CD4-positive, alpha-beta T cell treated with Interferon alpha-2 for 1 hour (primary cell): ENCODE measurements at regions not wholly inside any gene's neighbourhood (a gene's known extent, or its start where the extent isn't known, plus 50 kb on each side); places are given as distances from the start of the nearest gene placed in this dataset.
A peak's percentile ranks its signal among the peaks of the same experiment; 100 is the strongest.
"Not testable (repeated sequence)": the region's sequence is repeated elsewhere in the genome, so short reads cannot be mapped to it uniquely, and the experiment has no call there.

Source experiments
- DNase-seq, 2 donors: peaks; one replicate each; pipeline ENCODE4 v3.0.0-alpha.2; 2020 to 2022

DNA sequence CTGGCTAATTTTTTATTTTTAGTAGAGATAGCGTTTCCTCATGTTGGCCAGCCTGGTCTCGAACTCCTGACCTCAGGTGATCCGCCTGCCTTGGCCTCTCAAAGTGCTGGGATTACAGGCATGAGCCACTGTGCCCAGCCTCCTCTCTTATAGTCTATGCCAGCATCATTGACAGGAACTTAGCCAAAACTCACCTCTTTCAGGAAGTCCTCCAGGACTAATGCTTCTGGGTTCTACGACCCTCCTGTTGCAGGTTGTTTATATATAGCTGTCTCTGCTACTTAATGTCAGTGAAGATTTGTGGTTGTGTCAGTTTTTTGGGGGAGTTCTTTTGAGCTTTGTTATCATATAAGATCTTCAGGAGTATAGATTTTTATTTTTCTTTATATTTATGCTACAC lies 112.1 kb upstream of the CDC42EP3 start:
- DNase-seq: no peak

DNA sequence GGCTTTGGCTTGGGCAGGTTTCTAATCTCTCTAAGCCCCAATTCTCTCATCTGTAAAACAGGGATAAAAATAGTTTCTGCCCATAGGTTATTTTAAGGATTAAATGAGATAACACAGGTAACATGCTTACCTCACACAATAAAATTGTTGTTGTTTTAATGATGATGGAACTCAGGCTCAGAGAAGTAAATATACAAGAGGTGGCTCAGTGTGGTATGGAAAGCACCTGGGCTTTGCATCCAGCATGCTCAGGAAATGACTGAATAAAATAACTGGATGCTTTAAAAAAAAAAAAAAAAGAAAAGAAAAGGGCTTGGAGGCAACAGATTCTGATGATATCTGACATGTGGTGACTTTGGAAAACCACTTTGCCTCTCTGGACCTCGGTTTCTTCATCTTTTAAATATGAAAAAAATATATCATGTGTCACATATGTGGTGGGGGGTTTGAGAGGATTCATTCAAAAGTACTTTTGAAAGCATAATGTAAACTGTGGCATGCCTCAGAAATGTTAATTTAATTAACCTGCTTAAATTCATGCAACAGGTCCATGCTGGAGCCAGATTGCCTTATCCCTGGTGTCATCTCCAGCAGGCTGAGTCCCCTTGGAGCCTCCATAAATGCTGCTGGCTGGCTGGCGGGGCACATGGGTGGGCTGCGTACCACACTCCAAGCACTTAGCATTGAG lies 112.8 kb upstream of the CDC42EP3 start:
- no peak for DNase-seq

DNA sequence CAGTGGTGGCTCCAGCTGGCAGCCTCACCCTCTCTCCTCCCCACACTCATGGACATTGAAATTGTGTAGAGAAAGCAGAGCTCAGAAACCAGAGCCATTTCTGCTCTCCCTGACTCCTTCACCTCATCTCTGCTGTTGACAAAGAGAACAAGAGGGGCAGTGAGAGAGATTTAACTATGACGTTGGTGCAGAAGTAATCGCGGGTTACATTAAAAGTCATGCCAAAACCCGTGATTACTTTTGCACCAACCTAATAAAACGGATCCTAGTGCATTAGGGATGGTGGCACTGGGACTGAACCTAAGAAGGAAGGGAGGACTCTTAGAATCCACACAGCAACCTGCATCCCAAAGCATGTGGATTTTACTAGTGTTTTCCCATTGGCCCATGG lies 113.3 kb upstream of the CDC42EP3 start:
- no peak for DNase-seq

DNA sequence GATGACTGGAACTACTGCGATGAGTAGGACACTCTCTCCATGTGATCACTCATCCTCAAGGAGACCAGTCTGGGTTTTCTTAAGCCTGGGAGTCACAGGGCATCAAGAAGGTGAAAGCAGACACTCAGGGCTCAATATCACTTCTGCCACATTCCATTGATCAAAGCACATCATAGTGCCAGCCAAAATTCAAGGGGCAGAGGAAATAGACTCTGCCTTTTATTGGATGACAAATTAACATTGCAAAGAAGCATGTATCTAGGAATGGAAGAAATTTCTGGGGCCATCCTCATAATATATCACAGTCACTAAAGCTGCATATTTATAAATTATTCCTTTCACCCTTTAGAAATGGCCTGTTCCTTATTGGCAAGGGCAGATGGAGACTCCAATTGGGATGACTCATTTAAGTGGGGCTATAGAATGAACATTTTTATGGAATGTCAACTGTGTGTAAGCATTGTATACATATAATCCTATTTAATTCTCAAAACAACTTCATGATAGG lies 114.8 kb upstream of the CDC42EP3 start:
- DNase-seq: no peak

DNA sequence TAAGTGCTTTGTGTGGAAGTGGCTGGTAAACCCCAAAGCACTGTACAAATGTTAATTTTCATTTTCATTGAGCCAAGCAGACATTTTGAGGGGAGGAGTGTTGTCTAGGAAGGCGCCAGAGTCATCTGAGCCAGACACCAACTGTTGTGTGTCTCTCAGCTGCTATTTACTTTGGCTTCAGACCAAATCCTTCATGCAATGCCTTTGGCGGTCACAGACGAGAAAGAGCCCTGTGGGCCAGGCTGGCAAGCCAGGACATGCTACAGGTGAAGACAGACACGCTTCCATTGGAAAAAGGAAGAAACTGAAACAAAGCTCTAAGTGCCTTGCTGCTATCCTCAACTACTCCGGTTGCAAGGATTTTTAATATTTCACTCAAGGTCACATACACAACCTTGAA lies 115.4 kb upstream of the CDC42EP3 start:
- no peak for DNase-seq

DNA sequence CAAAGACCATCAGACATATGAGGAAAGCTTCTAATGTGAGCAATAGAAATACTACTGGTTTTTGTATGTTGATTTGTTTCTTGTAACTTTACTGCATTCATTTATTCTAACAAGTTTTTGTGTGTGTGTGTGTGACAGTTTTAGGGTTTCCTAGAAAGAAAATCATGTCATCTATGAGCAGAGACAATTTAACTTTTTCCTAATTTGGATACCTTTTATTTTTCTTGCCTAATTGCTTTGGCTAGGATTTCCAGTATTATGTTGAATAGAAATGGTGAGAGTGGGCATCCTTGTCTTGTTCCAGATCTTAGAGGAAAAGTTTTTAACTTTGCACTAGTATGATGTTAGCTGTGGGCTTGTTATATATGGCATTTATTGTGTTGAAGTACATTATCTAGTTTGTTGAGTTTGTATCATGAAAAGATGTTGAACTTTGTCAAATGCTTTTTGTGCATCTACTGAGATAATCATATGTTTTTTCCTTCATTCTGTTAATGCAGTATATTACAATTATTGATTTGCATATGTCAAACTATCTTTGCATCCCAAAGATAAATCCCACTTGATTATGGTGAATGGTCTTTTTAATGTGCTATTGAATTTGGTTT lies 117.3 kb upstream of the CDC42EP3 start:
- DNase-seq: no peak

DNA sequence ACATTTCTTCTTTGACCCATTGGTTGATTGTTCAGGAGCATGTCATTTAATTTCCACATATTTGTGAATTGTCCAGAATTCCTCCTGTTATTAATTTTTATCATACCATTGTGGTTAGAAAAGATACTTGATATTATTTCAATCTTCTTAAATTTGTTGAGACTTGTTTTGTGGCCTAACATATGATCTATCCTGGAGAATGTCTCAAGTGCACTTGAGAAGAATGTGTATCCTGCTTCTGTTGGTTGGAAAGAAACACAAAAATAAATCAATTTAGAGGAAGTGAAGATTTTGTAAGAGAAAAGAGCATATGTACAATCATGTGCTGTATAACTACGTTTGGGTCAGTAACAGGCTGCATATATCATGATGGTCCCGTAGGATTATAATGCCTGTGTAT lies 118.6 kb upstream of the CDC42EP3 start:
- no peak for DNase-seq

DNA sequence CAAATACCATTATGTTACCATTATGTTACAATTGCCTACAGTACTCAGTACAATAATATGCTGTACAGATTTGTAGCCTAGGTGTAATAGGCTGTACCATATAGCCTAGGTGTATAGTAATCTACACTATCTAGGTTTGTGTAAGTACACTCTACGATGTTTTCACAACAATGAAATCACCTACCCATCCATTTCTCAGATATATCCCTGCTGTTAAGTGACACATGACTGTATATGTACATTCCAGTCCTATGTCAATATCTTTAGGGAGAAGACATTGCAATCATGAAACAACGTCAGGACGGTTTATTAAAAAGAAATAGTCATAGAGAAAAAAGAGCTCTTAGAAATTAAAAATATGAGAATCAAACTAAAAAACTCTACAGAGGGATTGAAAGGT lies 119.0 kb upstream of the CDC42EP3 start:
- no peak for DNase-seq

DNA sequence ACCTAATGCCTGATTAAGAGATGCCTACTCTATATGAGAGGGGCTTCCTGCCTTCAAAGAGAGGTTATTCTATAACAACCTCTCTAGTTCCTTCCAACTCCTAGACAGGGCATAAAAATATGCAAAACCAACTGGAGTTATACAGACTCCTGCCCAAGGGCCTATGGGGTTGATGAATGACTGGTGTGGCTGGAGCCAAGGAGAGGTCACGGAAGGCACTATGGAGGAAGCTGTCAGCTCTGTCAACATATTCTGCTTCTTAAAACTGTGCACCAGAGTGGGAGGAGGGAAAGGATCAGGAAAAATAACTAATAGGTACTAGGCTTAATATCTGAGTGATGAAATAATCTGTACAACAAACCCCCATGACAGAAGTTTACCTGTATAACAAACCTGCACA lies 120.9 kb upstream of the CDC42EP3 start:
- DNase-seq: no peak

DNA sequence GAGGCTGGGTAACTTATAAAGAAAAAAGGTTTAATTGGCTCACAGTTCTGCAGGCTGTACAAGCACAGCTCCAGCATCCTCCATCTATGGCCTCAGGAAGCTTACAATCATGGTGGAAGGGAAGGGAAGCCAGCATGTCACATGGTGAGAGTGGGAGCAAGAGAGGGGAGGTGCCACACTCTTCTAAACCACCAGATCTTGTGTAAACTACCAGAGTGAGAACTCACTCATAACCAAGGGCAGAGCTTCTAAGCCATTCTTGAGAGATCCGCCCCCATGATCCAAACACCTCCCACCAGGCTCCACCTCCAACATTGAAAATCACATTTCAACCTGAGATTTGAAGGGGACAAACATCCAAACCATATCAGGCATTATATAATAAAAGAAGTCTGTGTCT lies 121.6 kb upstream of the CDC42EP3 start:
- DNase-seq: no peak

DNA sequence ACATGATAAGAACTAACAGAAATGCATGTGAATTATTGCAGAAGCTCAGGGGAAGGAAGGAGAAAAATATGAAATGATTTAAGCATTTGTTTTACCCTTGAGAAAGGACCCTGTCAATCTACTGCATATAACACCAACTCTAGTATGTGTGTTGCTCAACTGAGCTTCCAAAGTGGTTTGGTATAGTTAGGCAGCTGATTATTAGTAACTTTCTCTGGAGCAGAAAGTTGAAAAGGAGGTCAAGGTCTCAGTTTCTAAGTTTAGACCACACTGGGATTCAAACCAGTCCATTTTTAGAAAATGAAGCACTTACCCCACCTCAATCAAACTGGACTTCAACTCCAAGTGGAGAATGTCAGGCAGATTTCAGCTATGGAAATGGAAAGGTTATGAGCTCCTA lies 123.3 kb upstream of the CDC42EP3 start:
- DNase-seq: no peak

DNA sequence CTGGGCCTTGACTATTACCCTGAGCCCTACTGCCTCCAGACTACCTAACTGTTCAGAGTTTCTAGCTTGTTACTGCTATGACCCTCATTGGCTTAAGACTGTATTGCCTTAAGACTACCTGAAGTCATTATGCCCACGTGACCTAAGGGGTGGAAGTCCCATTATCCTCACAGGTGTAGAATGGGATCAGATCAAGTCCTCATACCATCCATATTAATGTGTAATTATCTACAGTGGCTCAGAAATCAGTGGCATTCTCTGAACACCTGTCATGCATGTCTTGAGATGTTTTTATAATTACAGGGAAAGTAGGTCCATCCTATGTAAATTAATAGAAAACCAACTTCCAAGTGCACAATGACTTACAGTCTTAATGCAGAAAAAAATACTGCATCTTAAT lies 124.0 kb upstream of the CDC42EP3 start:
- no peak for DNase-seq

DNA sequence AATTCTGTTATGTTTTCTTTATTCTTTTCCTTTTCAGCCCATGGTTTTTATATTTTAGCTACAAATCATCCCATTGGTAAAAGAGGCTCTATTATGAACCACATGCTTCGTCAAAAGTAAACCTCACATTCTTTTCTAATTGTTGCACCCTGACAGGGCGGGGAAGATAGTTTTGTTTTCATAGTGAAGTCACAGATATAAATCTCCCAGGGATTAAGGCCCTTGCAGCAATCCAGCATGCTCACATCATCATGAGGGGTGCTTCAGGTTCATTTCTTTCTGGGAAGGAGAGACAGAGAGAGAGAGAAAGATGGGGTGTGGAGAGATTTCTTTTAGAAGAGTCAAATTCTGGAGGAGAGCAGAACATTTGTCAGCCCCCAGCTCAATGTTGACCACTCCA lies 124.5 kb upstream of the CDC42EP3 start:
- no peak for DNase-seq

DNA sequence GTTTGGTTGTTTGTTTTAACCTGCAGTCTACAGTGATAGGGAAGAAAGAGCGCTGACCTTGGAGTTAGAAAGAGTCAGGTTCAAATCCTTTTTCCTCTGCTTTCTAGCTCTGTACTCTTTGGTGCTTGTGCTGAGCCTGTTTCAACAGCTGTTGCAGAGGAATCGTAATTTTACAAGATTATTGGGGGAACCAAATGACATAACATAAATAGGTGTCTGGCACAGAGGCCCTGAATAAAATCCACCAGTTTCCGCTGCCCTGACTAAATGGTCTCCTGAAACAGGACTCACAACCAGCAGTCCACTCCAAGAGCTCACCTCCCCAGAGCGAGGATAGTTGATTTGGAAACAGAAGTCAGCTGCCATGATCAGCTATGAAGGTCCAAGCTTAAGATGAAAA lies 125.0 kb upstream of the CDC42EP3 start:
- DNase-seq: no peak

DNA sequence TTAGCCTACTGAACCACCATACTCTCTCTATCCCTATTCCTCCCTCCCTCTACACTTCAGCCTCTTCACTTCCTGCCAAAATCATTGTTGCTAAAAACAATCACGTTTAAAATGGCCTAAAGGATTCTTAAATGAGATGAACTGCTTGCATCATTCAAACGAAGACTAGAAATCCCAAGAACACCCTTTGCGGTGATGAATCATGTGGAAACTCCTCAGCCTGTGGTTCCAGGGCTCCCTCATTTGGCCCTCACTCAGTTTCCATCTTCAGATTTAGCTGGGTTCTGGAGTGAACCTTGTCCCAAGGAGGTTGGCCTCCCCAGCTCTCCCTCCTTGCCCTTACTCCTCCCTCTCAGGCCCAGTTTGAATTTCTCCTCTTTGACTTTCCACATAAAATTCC lies 125.6 kb upstream of the CDC42EP3 start:
- DNase-seq: no peak

DNA sequence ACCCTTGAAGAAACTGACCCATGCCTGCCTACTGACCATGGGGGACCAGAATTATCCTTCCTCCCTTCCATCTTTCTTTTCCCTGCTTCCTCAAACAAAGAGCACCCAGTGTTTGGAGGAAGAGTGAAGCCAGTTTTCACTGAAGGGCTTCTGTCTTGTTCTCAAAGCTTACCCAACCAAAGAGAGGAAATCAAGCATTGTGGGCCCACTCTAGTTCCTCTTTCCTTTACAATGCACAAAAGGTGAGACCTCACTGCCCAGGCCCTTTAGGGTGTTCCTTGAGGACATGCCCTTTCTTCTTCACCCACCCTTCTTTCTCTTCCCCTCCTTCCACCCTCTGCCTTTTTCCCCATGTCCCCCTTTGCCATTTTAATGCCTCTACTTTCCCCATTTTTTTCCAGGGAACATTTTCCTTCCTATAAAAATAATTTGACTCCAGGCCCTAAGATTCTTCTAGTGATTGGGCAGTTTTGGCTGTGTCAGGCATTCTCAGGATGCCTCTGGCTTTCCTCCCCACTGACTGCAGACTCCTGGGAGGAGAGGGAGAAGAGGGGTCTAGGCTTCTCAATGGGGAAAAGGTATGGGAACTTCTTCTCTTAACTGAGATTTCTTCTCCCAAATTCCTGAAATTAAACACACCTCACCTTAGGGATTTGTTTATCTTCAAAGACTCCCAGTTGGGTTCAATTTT lies 126.6 kb upstream of the RMDN2 start:
- no peak for DNase-seq

DNA sequence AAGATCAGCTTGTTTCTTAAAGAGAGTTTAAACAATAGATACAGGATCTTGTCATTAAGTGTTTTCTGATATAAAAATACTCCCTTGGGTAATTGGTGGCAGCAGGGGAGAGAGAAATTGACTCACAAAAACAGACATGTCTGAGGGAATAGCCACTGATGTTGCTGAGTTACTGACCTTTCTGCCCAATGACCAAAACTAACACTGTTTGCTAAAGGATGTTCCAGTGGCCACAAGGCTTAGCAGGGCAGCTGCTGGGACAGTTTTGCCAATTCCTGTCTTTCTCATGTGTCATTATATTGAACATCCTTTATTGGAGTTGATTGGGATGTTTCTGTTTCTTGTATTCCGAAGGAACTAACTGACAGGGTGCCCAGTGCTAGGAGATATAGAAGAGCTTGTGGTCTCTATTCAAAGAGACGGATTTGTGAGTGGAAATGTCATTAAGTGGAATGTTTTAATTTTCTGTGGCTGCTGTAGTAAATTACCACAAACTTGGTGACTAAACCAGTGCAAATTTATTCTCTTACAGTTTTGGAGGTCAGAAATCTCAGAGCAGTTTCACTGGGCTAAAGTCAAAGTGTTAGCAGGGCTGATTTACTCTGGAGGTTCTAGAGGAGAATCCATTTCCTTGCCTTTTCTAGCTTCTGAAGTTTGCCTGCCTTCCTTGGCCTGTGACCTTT lies 124.8 kb upstream of the RMDN2 start:
- no peak for DNase-seq

DNA sequence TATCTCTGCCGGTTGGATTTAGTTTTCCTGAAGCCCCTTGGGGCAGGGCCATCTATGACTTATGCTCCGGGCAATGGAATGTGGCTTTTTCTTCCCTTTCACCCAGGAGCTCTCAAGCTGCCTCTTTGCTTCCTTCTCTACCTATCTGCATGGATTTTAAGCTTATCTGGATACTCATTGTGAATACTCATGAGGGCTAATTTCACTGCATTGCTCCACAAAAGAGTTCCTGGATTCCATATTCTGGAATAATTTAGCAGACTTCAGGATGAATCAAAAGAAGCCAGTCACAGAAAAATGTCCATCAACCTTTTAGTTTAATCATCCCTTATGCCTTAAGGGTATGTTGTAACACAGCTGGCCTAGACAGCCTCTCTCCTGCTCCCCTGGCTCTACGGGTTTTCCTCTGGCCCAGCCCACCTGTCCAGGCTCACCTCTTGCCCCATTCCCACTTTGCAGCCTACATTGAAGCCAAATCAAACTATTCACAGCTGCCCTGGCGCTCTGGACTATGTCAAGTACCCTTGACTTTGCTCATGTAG lies 122.8 kb upstream of the RMDN2 start:
- no peak for DNase-seq

DNA sequence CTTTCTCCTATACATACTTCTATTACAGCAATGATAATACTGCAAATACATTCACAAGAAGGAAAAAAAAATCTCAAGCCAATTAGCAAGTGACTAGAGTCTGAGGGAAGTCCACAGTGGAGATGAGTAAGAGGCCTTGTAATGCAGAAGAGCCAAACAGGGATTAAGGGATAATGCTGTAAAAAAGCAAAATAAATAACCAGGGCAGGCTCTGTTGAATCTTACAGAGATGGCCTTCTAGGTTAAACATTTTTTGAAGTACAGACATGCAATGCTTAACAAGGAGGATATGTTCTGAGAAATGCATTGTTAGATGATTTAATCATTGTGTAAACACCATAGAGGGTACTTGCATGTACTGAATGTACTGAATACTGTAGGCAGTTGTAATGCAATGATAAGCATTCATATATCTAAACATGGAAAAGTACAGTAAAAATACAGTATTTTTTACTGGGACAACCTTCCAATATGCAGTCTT lies 122.1 kb upstream of the RMDN2 start:
- DNase-seq: no peak

DNA sequence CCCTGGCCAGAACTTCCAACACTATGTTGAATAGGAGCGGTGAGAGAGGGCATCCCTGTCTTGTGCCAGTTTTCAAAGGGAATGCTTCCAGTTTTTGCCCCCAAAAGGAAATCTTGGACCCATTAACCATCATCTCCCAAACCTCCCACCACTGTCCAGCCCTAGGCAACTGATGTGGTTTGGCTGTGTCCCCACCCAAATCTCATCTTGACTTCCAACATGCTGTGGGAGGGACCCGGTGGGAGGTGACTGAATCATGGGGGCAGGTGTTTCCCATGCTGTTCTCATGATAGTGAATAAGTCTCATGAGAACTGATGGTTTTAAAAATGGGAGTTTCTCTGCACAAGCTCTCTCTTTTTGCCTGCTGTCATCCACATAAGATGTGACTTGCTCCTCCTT lies 119.1 kb upstream of the RMDN2 start:
- not testable (repeated sequence) for DNase-seq

DNA sequence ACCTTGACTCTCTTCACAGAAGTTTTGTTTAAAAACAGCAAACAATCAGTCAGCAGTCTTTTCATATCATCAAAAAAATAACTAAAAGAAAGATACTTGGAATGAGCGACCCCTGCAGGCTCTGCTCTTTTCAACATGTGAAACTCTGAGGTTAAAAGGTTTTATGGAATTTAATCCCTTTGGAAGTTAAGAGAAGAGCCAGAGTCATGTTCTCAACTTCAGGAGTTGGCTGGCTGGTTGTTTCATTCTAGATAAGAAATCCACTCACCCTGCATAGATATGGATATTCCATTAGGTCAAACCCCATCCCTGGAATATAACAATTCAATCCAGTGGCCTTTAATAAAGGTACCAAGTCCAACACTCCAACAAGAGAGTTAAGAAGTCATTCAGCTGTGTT lies 115.6 kb upstream of the RMDN2 start:
- peak in 1 of 2 donors; percentile 31 for DNase-seq

DNA sequence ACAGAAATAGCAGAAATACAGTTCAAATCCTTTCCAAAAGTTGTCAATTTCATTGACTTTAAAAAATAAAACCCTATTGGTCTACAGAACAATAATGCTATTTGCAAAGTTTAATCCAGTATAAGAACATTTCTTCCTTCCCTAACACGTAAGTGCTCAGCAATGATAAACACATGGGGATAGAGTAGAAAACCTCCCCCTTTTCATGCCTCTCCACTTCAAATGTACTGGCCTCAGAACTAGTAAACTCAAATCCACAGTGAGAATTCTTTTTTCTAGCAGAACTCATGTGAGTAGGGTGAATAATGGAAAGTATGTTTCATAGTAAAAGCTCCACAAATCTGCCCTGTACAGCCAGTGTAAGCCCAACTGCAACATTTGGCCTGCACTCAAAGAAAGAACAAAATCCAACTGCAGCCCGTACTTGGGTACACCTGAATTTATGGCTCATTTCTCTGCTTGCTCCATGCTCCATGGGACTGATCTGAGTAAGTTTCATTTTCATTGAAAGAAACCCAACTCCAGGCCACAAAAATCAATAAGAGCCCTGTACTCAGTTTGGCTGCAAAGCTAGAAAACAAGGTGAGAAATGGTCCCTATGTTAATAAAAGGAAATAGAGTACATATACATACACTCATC lies 115.0 kb upstream of the RMDN2 start:
- DNase-seq: no peak

DNA sequence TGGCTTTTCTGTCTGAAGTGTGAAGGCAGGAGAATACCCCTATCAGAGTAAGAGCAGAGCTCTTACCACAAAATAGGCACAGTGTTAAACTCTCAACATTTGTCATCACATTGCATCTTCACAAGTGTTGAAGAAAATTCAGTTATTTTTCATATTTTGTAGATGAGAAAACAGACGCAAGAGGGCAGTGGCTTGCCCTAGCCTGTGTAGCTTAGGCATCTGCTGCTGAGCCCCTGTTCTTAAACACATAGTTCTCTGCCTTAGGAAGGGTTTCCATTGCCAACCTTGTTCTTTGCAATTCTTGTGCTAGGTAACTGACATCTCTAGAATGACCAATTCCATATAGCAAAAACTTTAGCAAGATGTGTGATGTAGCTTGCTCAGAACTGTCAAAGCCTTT lies 112.7 kb upstream of the RMDN2 start:
- no peak for DNase-seq
